NCI-H2227 (cell line): ENCODE measurements at regions not wholly inside any gene's neighbourhood (a gene's known extent, or its start where the extent isn't known, plus 50 kb on each side); places are given as distances from the start of the nearest gene placed in this dataset.
"Not testable (repeated sequence)": the region's sequence is repeated elsewhere in the genome, so short reads cannot be mapped to it uniquely, and the experiment has no call there.

ENCODE experiments used
- DNase-seq: peaks from one replicate; lab custom pipeline; 2025; ENCODE audit not compliant: unreplicated experiment; lab: John Stamatoyannopoulos, UW

DNA sequence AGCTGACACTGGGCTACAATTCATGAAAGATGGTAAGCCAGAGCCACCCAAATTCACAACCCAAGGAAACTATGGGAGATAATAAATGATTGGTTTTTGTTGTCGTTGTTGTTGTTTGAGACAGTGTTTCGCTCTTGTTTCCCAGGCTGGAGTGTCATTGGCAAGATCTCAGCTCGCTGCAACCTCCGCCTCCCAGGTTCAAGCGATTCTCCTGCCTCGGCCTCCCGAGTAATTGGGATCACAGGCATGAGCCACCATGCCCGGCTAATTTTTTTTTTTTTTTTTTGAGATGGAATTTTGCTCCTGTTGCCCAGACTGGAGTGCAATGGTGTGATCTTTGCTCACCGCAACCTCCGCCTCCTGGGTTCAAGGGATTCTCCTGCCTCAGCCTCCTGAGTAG lies 65.9 kb upstream of the METTL9 start:
- not testable (repeated sequence) for DNase-seq

GRCh38 chr16:21534561-21534960 lies 64.8 kb upstream of the METTL9 start:
- DNase-seq, result not testable (repeated sequence)

GRCh38 chr16:21535201-21535600 lies 64.2 kb upstream of the METTL9 start:
- DNase-seq, result not testable (repeated sequence)

GRCh38 chr16:21536740-21537139 lies 62.6 kb upstream of the METTL9 start:
- DNase-seq, result not testable (repeated sequence)

DNA sequence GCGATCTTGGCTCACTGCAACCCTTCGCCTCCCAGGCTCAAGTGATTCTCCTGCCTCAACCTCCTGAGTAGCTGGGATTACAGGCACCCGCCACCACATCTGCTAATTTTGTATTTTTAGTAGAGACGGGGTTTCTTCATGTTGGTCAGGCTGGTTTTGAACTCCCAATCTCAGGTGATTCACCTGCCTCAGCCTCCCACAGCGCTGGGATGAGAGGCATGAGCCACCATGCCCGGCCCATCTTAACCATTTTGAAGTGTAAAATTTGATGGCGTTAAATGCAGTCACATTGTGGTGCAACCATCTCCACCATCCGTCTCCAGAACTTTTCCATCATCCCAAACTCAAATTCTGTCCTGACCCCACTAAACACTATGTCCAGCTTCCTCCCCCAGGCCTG lies 61.8 kb upstream of the METTL9 start:
- not testable (repeated sequence) for DNase-seq

DNA sequence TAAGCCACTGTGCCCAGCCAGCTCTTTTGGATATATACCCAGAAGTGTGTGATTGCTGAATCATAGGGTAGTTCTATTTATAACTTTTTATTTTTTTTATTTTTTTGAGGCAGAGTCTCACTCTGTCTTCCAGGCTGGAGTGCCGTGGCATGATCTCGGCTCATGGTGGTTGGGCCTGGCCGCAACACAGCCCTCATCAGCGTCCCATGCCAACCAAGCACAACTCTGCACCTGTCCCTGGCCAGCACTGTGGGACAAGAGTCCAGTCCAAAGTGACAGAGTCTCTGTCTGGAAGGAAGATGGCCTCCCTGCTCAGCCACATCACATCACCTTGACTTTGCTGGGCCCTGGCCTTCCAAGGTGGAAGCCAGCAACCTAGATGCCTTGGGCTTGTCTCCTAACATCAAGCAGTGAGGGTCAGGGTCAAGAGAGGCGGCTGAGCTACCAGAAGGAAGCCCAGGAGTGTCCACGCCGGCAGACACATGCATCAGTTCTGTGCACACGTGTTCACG lies 60.2 kb upstream of the METTL9 start:
- not testable (repeated sequence) for DNase-seq

GRCh38 chr16:21540770-21541433 lies 58.5 kb upstream of the METTL9 start:
- DNase-seq, result not testable (repeated sequence)

- DNase-seq, result not testable (repeated sequence)
These were observed 57.7 kb upstream of the METTL9 start for GRCh38 chr16:21541611-21542051.

GRCh38 chr16:21542075-21542474 lies 57.3 kb upstream of the METTL9 start:
- DNase-seq, result not testable (repeated sequence)

DNA sequence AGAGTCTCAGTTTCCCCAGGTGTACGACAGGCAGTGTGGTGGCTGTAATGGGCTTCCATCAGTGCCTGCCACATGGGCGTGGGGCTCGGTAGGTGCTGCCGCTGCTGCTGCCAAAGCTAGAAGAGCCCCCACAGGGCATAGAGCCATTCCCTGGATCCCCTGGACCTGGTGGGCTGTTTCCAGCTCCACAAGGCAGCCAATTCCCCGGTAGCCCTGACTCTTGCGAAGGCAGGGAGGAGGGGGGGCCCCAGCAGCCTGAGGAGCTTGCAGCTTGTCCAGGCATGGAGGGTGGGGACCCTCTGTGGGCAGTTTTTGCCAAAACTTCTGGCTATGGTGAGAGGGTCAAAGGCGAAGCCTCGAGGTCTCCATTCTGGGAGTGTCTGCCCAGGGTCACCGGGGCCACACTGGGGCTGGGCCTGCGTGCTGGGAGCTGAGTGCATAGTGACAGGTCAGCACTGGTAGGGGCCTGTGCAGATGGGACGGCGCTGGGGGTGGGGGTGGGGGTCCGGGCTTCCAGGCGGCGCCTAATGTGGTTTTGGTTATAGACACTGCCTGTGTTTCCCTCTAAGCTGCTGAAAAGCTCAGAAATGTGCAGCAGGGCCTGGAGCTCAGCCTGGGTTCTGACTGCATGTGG lies 56.8 kb upstream of the METTL9 start:
- not testable (repeated sequence) for DNase-seq

GRCh38 chr16:21543151-21543836 lies 56.1 kb upstream of the METTL9 start:
- DNase-seq, result not testable (repeated sequence)

GRCh38 chr16:21545664-21546326 lies 53.6 kb upstream of the METTL9 start:
- DNase-seq, result not testable (repeated sequence)

- DNase-seq, result not testable (repeated sequence)
These were observed 50.0 kb upstream of the METTL9 start for GRCh38 chr16:21549396-21549795.
